Vagina (tissue), 2 donors: ENCODE measurements at regions not wholly inside any gene's neighbourhood (a gene's known extent, or its start where the extent isn't known, plus 50 kb on each side); places are given as distances from the start of the nearest gene placed in this dataset.

Experiments used
- CTCF ChIP-seq, 3 experiments: fragments of 450-650 bp in 2 of 3; fragments of 200-600 bp in 1 of 3; sonication (generic) in 1 of 3; IDR thresholded peaks; one replicate each; pipeline ENCODE4 v1.5.1; 2017 to 2019; ENCODE audit warnings: antibody characterized with exemption in 3 of 3, mild to moderate bottlenecking in 2 of 3, moderate library complexity in 2 of 3
- POLR2A ChIP-seq, 2 donors: fragments of 450-650 bp; IDR thresholded peaks; one replicate each; pipeline ENCODE4 v1.6.1; 2017; ENCODE audit warnings: antibody characterized with exemption in 2 of 2, mild to moderate bottlenecking in 2 of 2, moderate library complexity in 2 of 2
- POLR2AphosphoS5 ChIP-seq, 2 donors: sonication (generic); formaldehyde crosslinking; IDR thresholded peaks; one replicate each; pipeline ENCODE4 v1.9.0; 2017; ENCODE audit warnings: antibody characterized with exemption in 2 of 2, mild to moderate bottlenecking in 2 of 2, low read depth in 1 of 2; ENCODE audit not compliant: insufficient read depth in 1 of 2

GRCh38 chr5:38059876-38060275, 198.5 kb upstream of the EGFLAM start:
- TF ChIP-seq CTCF (IDR thresholded peaks at IDR 0.05): no peak
- TF ChIP-seq POLR2AphosphoS5 (IDR thresholded peaks at IDR 0.05; ENCODE audit: insufficient read depth in 1 of 2, low read depth in 1 of 2): no peak
- no peak for TF ChIP-seq POLR2A (IDR thresholded peaks at IDR 0.05)
